Spleen (tissue), 11 donors: ENCODE measurements at regions not wholly inside any gene's neighbourhood (a gene's known extent, or its start where the extent isn't known, plus 50 kb on each side); places are given as distances from the start of the nearest gene placed in this dataset.

Experiments used
- DNase-seq: peaks from one replicate; pipeline ENCODE4 v3.0.0-alpha.2; 2020
- H3K27ac ChIP-seq, 8 donors: fragments of 200-600 bp; sonication (generic) in 7 of 8; 1 replicate in 4 of 8; 2 replicates in 4 of 8; pipeline versions ENCODE4 v1.5.0 to v1.8.0; 2016 to 2021; ENCODE audit warnings: inconsistent platforms in 4 of 8, mild to moderate bottlenecking in 4 of 8, moderate library complexity in 1 of 8
- H3K27me3 ChIP-seq, 7 donors: fragments of 200-600 bp; sonication (generic) in 6 of 7; replicated peaks in 1 of 7; 1 replicate in 4 of 7; 2 replicates in 3 of 7; pipeline versions ENCODE4 v1.5.0 to v1.8.0; 2016 to 2021; ENCODE audit warnings: inconsistent platforms in 3 of 7, mild to moderate bottlenecking in 1 of 7
- H3K36me3 ChIP-seq, 6 donors: fragments of 200-600 bp; sonication (generic) in 5 of 6; 1 replicate in 4 of 6; 2 replicates in 2 of 6; pipeline versions ENCODE4 v1.5.0 to v1.8.0; 2016 to 2021; ENCODE audit warnings: inconsistent platforms in 2 of 6
- H3K4me1 ChIP-seq, 6 donors: fragments of 200-600 bp; sonication (generic) in 5 of 6; 1 replicate in 3 of 6; 2 replicates in 3 of 6; pipeline versions ENCODE4 v1.5.0 to v1.8.0; 2016 to 2021; ENCODE audit warnings: inconsistent platforms in 3 of 6
- H3K4me3 ChIP-seq, 8 donors: fragments of 200-600 bp; sonication (generic) in 7 of 8; 1 replicate in 4 of 8; 2 replicates in 4 of 8; pipeline versions ENCODE4 v1.5.0 to v1.8.0; 2016 to 2021; ENCODE audit warnings: inconsistent platforms in 4 of 8, mild to moderate bottlenecking in 4 of 8, moderate library complexity in 2 of 8
- H3K9me3 ChIP-seq, 8 donors: fragments of 200-600 bp; sonication (generic) in 7 of 8; 1 replicate in 4 of 8; 2 replicates in 4 of 8; pipeline versions ENCODE4 v1.5.0 to v1.8.0; 2016 to 2021; ENCODE audit warnings: inconsistent platforms in 4 of 8
- CTCF ChIP-seq, 11 experiments: fragments of 200-600 bp in 7 of 11; fragments of 450-650 bp in 4 of 11; sonication (generic) in 4 of 11; IDR thresholded peaks in 8 of 11; conservative IDR thresholded peaks in 3 of 11; 1 replicate in 7 of 11; 2 replicates in 4 of 11; pipeline versions ENCODE4 v1.4.0 to v1.8.0; 2016 to 2021; ENCODE audit warnings: antibody characterized with exemption in 11 of 11, inconsistent platforms in 4 of 11, mild to moderate bottlenecking in 1 of 11
- POLR2A ChIP-seq, 3 donors: fragments of 450-650 bp; IDR thresholded peaks; one replicate each; pipeline ENCODE4 v1.5.1; 2017; ENCODE audit warnings: antibody characterized with exemption in 3 of 3, mild to moderate bottlenecking in 1 of 3
- POLR2AphosphoS5 ChIP-seq, 3 donors: sonication (generic); formaldehyde crosslinking; IDR thresholded peaks; one replicate each; pipeline ENCODE4 v1.5.1; 2017; ENCODE audit warnings: antibody characterized with exemption in 3 of 3
- whole genome bisulfite sequencing, 5 donors: extraction: QIAGEN DNeasy Blood & Tissue Kit in 3 of 5; methylation state at CpG; one replicate each; pipeline versions ENCODE4 v1.1.5 to v1.1.7; 2013 to 2018; 5-methylcytosine and 5-hydroxymethylcytosine counted together
- intact Hi-C: fragments of 100-400 bp; cut with DNase I; formaldehyde crosslinking; loops from one replicate; pipeline ENCODE4 v1.15.0; 2023; ENCODE audit warnings: low total_unique reads
- donor health status: healthy with polysubstance abuse.
- donor health status: DM: no; HTN: no; CAD: no; lungs with moderate emphysema.
- donor health status: DM: no; HTN: no; CAD: no.
- donor health status: Bipolar disorder and iron deficiency.
- donor health status: healthy.
- donor health status: DM: no; HTN: no; CAD: no.
- donor health status: DM: yes; HTN: yes; CAD: no.

GRCh38 chr10:64261092-64261491 is 739.9 kb downstream of the REEP3 start:
- Histone ChIP-seq H3K27me3 (no peaks in the 10 kb centered on the region), H3K9me3 (no peaks in the 10 kb centered on the region), H3K27ac (no peak overlapping the region), H3K36me3 (no peaks in the 10 kb centered on the region), H3K4me3 (no peak overlapping the region), H3K4me1 (no peaks in the 10 kb centered on the region)
- DNase-seq, result no peak
- TF ChIP-seq CTCF (IDR thresholded peaks at IDR 0.05 in 8 of 11, conservative IDR thresholded peaks at IDR 0.05 in 3 of 11) (no peak), POLR2AphosphoS5 (IDR thresholded peaks at IDR 0.05) (no peak), POLR2A (IDR thresholded peaks at IDR 0.05) (no peak)
- intact Hi-C loops, result no loop called here

- WGBS, 5 donors, result 81 to 93% (median 90%) methylated on average over 1 of the region's 1 CpG
- TF ChIP-seq POLR2AphosphoS5 (IDR thresholded peaks at IDR 0.05), result no peak
- no peak for TF ChIP-seq POLR2A (IDR thresholded peaks at IDR 0.05)
- TF ChIP-seq CTCF (IDR thresholded peaks at IDR 0.05 in 8 of 11, conservative IDR thresholded peaks at IDR 0.05 in 3 of 11), result no peak
- Histone ChIP-seq H3K27ac (no peak overlapping the region), H3K27me3 (no peaks in the 10 kb centered on the region), H3K4me3 (no peak overlapping the region), H3K4me1 (no peaks in the 10 kb centered on the region), H3K9me3 (no peaks in the 10 kb centered on the region), H3K36me3 (no peaks in the 10 kb centered on the region)
- no peak for DNase-seq
- intact Hi-C loops, result no loop called here
These were observed 740.5 kb downstream of the REEP3 start for GRCh38 chr10:64261676-64262075.

- intact Hi-C loops, result no loop called here
- TF ChIP-seq POLR2A (IDR thresholded peaks at IDR 0.05) (no peak), POLR2AphosphoS5 (IDR thresholded peaks at IDR 0.05) (no peak), CTCF (IDR thresholded peaks at IDR 0.05 in 8 of 11, conservative IDR thresholded peaks at IDR 0.05 in 3 of 11) (no peak)
- H3K27ac ChIP-seq, result no peak overlapping the region
- 86 to 100% (median 95%) methylated on average over 1 of the region's 1 CpG for WGBS, 5 donors
- no peaks in the 10 kb centered on the region for H3K36me3 ChIP-seq
- H3K9me3 ChIP-seq, result no peaks in the 10 kb centered on the region
- no peaks in the 10 kb centered on the region for H3K4me1 ChIP-seq
- H3K27me3 ChIP-seq, result no peaks in the 10 kb centered on the region
- no peak for DNase-seq
- no peak overlapping the region for H3K4me3 ChIP-seq
These were observed 744.8 kb downstream of the REEP3 start for GRCh38 chr10:64265961-64266360.

GRCh38 chr10:64271508-64271907 is 750.3 kb downstream of the REEP3 start:
- no peaks in the 10 kb centered on the region for H3K27me3 ChIP-seq
- WGBS, 5 donors, result 53 to 68% (median 63%) methylated on average over 3 of the region's 3 CpGs
- TF ChIP-seq POLR2AphosphoS5 (IDR thresholded peaks at IDR 0.05), result no peak
- no peak for TF ChIP-seq CTCF (IDR thresholded peaks at IDR 0.05 in 8 of 11, conservative IDR thresholded peaks at IDR 0.05 in 3 of 11)
- no peak for TF ChIP-seq POLR2A (IDR thresholded peaks at IDR 0.05)
- no peaks in the 10 kb centered on the region for H3K9me3 ChIP-seq
- H3K36me3 ChIP-seq, result no peaks in the 10 kb centered on the region
- DNase-seq, result no peak
- no peaks in the 10 kb centered on the region for H3K4me1 ChIP-seq
- intact Hi-C loops, result no loop called here
- H3K4me3 ChIP-seq, result no peak overlapping the region
- no peak overlapping the region for H3K27ac ChIP-seq
